Suprapubic skin (tissue), 3 donors: ENCODE measurements at regions not wholly inside any gene's neighbourhood (a gene's known extent, or its start where the extent isn't known, plus 50 kb on each side); places are given as distances from the start of the nearest gene placed in this dataset.

Experiments
- CTCF ChIP-seq, 2 donors: fragments of 200-600 bp in 1 of 2; fragments of 450-650 bp in 1 of 2; sonication (generic) in 1 of 2; IDR thresholded peaks; one replicate each; pipeline ENCODE4 v1.5.1; 2016 to 2019; ENCODE audit warnings: antibody characterized with exemption in 2 of 2, mild to moderate bottlenecking in 1 of 2, moderate library complexity in 1 of 2
- POLR2A ChIP-seq, 2 donors: fragments of 450-650 bp; IDR thresholded peaks; one replicate each; pipeline ENCODE4 v1.6.1; 2017; ENCODE audit warnings: antibody characterized with exemption in 2 of 2, mild to moderate bottlenecking in 2 of 2, moderate library complexity in 2 of 2

DNA sequence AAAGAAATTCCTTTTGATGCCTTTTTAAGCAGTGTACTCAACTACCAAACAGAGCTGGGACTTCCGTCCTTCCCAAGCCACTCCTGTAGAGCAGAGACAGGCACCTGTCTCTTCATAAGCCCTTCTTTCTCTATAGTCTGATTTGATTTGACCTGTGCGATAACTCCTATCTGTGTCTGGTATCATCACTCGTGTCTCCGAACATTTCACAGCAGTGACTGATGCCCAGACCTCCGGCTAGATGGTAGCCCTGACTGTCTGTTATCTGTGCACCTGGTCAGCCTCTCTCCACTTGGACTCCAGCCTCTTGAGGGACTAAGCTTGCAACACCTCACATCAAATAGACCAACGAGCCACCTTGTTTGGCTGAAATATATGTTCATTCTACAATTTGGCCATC, 316.2 kb upstream of the ZNF507 start:
- no peak for TF ChIP-seq CTCF (IDR thresholded peaks at IDR 0.05)
- TF ChIP-seq POLR2A (IDR thresholded peaks at IDR 0.05), result no peak
